ENCODE measurements at regions not wholly inside any gene's neighbourhood (a gene's known extent, or its start where the extent isn't known, plus 50 kb on each side); places are given as distances from the start of the nearest gene placed in this dataset.

DNA sequence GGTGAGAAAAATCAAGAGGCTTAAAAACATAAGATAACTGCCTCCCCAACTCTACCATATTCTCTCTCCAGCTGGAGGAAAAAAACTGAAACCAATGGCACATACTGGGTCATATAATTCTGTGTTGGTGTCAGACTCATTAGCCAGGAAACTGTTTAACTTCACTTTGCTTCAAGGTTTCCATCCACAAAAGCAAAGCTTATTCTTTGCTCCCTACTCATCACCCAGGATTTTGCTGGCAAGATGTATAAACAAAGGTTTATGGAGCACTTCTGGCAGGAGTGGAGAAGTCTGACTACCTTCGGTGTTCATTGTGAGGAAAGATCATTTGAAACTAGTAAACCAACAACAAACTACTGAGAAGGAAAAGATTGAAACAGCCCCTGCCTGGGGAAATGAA is 197.5 kb upstream of the SERP2 start:
- no peak for DNase-seq (ENCODE audit: low read depth)

DNA sequence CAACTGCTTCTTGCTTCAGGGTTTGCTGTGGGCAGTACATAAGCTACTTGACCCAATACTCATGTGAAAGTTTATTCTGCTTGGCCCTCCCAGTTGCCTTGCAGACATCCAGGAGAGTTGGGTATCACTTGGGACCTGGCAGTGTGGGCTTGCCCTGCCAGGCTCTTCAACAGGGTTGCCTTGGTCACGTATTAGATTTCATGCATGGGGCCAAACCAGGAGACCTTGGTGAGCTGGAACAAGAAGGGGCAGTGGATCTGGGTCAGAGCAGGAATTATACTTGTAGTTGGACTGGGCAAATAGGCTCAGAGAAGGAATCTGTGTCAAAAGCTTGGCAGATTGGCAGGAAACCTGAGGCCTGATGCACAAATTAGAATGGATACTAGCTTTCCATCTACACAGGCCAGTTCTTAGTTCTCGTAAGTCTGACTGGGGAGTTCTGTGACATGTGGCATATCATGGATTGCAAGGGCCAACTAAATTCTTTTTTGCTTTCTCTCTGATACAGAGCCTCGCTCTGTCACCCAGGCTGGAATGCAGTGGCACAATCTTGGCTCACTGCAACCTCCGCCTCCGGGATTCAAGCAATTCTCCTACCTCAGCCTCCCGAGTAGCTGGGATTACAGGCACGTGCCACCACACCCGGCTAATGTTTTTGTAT is 192.6 kb upstream of the SERP2 start:
- no peak for DNase-seq (ENCODE audit: low read depth)

DNA sequence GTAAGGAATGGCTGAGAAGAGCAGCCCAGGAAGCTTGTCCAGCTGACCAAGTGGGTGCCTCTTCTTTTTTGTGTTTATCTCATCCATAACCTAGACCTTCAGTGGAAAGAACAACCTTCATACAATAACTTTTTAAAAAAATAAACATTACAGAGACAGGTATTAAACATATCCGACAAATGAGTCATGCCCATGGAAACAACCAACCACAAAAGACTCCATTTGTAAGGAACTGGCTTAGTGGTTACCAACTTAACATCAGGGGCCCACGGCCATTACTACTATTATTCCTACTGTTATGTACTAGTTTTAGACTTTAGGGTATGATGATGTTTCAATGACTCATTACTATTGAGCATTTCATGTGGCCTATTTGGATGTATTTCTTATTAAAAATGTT is 191.7 kb upstream of the SERP2 start:
- no peak for DNase-seq (ENCODE audit: low read depth)

DNA sequence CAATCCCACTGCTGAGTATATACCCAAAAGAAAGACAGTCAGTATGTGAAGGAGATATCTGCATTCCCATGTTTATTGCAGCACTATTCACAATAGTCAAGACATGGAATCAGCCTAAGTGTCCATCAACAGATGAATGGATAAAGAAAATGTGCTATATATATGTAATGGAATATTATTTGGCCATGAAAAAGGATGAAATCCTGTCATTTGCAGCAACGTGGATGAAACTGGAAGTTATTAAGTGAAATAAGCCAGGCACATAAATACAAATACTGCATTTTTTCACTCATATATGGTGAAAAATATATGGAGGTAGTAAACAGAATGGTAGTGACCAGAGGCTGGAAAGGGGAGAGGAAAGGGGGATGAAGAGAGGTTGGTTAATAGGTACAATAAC is 188.9 kb upstream of the SERP2 start:
- DNase-seq (ENCODE audit: low read depth) = no peak

DNA sequence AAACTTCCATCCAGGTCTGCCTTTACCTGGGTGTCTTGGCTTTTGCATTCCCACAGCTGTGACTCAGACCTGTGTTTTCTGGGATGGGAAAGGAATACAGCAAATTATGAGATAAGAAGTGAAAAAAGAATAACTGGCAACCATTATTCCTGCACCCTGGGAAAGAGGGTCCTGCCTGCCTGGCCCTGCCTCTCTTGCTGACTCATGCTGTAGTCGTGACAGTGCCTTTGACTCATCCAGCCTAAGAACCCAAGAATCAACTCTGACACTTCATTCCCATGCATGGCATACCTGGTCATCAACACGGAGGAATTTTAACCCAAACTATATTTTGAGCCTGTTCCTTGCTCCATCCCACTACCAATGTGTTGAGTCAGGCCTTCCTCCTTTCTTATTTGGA is 185.4 kb upstream of the SERP2 start:
- DNase-seq (ENCODE audit: low read depth) = no peak

DNA sequence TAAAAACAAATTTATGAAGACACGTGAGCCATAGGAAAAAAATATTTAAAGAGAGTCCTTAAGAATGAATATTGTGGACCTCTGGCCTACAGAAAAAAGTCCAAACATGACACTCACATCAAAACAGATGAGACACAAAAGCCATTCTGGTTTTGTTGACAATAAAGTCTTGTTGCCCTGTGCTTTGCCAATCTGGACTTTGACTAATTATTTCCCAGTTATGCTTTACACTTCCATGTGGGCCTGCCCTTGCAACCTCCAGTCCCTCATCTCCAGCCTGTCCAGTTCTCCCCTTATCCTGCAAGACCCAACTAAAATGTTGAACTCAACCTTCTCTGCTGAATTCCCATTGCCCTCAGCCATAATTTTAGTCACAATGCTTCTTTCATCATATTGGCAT is 184.5 kb upstream of the SERP2 start:
- DNase-seq (ENCODE audit: low read depth) = no peak

DNA sequence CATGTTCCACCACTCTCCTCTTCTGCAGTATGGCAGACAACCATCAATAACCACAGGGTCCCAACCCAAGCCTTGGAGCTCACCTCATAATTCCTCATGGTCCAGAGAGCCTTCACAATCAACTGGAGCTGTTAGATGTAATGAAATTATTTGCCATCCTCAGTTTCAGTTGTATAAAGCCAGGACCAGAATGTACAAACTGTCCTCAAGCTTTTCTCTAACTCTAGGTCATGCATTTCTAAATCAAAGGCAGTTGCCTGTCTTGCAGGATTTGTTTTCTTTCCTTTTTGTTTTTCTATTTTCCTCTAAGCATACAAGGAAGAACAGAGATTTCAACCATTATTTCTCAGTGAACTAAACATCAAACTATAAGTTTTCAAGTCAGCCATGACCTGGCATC is 182.5 kb upstream of the SERP2 start:
- no peak for DNase-seq (ENCODE audit: low read depth)

DNA sequence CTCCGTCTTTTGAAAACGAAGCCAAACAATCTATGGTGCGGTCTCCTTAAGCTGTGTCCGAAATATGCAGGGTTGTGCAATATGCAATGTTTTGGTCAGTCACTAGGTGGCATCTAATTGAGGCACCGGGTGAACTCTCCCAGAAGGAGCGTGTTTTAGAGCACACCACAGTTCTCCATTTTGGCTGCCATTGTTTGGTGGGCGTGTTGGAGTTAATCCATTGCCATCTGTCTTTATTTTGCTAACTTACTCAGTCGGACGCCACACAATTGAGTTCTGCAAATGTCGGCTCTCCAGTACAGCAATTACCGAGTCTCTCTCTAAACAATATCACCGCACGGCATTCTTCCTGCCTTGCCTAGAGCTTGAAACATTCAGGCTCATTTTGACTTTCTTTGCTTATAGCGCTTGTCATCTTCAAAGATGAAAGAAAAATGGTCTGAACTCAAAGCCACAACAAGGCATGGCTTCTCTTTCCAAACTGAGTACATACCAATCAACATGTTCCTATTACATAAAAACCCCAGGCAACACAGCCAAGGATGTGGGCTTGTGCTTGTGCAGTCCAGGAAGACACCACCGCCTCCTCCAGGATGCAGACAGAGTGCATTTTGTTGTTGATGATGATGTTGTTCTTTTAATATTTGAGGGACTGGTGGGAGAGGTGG is 182.0 kb upstream of the SERP2 start:
- peak; percentile 11 for DNase-seq (ENCODE audit: low read depth)

DNA sequence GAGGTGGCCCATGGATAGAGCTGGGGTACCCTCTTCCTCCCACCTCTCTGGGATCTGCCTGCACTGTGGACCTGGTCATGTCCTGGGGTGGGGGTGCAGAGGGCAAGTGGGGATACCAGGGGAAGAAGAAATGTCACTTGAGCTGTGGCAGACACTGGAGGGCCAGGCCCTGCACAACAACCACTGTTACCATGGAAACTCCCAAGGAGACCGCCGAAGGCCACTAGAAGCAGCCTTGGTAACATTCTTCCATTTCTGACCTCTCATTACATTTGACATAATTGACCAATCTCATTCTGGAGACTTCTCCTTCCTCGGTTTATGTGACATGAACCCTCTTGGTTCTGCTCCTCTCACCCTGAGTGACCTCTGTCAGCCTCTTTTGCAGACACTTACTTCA is 179.9 kb upstream of the SERP2 start:
- DNase-seq (ENCODE audit: low read depth) = no peak

DNA sequence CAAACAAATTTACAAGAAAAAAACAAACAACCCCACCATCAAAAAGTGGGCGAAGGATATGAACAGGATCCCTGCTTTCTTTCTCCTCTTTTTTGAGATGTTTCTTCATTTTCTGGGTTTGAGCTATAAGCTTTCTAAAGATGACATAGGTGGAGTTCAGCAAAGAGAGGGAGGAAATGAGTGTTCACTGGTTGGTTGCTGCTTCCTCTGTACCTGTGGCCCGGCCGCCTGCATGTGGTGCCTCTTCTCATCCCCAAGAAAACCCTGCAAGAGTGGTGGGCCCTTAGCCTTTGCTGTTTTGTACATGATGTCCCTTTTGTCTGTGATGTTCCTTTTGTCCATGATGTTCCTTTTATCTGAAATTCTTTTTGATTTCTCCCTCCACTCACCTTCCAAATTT is 178.4 kb upstream of the SERP2 start:
- DNase-seq (ENCODE audit: low read depth) = no peak

DNA sequence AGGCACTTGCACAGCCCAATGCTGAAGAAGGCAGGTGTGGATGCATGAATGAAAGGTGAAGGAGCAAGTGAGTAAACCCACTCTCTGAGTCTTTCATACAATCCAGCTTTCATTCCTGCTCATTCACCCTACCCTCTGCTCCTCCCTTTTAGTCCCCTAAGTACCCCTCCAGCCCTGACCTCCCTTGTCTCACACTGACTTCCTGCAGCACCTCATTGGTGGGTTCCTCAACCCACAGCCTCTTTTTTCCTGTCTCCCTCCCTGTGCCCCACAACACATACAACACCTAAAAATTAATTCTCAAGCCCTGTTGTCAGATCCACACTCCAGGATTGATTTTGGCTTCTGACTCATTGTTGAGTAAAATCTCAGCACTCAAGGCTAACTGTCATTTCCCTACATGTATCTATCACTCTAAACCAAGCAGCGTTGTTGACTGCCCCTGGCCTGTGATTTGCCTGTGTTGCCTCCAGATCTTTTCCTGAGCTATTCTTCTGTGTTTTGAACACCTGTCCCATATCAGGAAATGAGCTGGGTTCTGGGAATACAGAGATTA is 177.3 kb upstream of the SERP2 start:
- no peak for DNase-seq (ENCODE audit: low read depth)

DNA sequence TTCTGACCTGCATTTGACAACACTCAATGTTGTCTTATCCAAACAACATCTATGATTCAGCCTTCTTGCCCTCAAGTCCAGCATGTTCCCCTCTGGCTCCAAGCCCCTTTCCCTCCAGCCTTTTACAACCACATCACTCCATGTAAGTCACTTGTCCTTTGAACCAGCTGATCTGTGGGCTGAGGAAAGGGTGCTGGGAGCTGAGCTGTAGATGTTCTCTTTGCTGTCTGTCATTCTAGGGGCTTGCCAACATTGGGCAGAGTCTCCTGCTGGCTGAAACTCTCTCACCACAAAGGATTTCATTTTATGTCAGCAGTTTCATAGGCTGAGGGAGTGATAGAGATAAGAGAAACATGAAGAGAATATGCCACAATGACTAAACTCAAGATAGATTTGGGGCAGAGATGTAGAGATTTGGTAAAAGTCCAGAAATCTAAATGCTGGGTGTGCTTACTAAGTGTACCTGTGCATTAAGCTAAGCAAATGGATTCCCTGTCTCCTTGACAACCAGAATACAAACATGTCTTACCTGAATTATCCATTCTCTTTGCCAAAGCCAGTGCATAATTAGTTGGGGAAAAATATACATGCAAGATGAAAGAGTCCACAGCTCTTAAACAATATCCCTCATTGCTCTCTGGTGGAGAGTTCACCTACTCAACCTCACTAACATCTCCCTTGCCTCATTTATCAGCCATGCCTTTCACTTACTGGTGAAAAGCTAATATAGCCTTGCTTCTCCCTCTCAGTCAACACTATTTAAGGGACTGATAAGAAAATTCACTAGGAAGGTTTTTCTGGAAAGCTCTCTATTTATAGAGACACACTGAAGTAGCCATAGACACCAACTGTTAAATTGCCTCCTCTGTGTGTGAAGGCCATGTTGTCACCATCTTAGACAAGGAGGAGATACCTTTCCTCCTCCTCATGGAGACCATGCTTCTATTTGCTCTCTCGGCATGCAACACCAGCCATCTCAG is 175.5 kb upstream of the SERP2 start:
- DNase-seq (ENCODE audit: low read depth) = no peak

DNA sequence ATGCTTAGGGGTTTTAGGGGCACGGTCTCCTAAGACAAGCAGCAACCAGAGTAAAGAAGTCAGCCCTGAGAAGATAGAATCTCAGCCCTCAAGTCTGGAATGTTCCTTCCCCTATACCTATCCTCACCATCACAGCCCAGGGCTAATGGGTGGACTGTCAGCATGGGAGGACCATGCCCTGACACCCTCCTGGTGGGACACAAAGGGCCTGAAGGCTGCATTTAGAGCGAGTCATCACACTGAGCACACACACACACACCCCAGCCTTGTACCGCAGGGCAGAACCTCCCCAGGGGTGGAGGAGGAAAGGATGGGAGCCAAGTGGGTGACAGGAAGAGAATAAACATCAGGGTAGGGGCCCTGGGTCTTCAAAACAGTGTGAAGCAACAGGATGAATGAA is 174.8 kb upstream of the SERP2 start:
- DNase-seq (ENCODE audit: low read depth) = no peak

DNA sequence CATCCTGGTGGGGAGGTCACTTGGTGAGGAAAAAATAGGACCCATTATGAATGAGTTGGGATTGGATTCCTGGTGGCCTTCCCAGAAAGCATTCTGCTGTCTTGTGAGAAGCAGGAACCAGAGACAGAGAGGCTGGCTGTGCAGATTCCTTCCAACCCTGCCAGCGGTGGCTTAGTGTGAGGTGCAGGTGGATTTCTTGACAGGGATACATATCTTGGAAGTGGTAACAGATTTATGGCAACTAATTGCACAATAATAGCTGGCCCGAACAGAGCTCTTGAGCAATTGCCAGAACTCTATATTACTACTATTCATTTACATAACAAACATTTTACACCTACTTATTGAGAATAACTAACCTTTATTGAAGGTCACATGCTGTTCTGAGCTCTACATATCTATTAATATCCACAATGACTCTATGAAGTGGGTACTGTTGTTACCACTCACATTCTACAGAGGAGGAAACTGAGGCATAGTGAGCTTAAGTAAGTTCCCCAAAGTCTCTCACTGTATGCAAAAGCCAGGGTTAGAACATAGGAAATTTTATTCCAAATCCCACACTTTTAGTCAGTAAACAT is 173.9 kb upstream of the SERP2 start:
- DNase-seq (ENCODE audit: low read depth) = no peak

DNA sequence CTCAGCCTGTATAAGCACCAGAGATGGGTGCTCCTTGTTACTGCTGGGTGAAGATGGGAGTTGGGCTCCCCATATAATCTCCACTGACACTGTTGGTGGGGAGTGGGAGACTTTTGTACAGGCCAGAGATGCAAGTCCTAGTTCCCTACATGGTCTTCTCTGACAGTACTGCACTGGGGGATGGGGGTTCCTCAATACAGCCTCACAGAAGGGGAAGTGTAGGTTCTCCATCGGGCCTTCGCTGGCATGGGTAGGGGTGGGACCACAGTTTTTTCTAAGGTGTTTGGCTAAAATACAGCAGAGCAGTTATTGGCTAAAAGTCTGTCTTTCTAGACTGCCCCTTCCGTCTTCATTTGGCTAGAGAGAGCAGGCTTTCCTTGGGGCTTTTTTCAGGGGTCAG is 167.2 kb upstream of the SERP2 start:
- no peak for DNase-seq (ENCODE audit: low read depth)

DNA sequence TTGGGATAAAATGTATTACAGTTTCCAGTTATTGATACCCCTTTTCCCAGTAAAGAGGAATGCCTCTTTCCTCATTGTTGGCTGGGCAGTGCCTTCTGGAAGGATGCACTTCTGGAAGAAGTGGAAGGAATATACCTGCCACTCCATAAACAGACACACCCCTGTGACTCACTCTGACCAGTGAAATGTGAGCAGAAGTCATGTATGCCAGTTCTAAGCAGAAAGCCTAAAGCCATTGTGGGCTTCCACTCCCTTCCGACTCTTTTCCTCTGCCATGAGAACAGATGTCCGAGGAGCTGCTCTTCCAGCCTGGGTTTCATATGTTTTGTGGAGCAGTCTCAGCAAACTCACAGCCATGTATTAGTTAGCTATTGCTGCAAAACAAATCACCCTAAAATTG is 166.1 kb upstream of the SERP2 start:
- no peak for DNase-seq (ENCODE audit: low read depth)

DNA sequence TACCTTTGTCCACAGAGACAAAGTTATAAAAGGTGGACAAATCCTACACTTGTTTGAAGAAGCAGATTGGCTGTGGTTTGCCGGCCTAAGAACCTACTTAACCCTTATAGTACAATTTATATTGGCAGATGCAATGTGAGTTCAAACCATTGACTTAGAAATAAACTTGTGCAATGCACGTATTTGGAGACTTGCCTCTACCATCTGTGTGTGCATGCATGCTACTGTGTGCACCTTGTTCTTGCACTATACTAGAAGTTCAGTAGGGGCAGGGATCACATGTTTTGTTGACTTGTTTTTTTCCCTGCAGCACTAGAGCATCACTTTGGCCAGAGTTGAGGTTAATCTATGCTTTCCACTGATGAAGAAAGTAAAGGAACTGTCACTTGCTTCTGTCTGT is 163.1 kb upstream of the SERP2 start:
- no peak for DNase-seq (ENCODE audit: low read depth)

DNA sequence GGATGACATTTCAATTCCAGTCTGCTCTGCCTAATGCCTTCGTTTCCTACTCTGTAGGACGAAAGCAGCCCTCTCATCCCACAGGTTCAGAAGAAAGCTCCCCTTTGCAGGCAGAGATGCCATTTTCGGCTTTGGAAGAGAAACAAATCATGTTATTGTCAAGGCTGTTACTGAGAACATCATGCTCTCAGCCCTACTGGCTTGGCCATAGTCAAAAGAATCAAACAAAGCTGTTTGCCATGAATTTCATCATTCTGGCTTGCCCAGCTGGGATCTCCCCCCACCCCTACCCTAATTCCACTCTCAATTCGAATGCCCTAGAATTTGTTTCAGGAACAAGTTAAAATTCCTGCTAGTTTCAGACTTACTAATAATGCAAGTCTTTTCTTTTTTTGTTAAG is 162.3 kb upstream of the SERP2 start:
- DNase-seq (ENCODE audit: low read depth) = no peak

DNA sequence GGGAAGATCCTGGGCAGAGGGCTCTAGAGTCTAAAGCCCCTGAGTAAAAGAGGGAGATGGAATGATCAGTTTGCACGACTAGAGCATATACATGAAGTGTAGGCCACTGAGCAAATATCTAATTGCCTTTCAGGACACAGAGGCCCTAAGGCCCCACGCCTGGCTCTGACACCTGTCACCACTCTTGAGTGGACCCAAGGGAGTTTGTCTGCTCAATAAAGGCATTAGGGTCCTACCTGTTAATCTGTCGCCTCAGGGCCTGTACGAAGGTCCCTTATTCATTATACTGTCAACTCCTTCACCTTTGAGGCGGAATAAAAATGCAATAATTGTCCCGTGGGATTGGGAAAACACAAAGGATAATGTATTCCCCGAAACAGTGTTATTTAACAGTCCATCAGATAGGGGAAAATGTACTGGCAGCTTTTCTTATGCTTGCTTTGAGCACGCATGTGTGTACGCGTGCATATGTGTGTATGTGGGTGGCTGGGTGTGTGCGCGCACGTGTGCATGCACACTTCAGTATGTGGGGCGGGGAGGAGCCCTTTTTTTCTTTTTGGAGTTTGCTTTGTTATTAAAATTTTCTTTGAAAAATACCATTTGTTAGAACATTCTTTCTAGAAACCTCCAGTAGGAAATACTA is 161.8 kb upstream of the SERP2 start:
- no peak for DNase-seq (ENCODE audit: low read depth)

DNA sequence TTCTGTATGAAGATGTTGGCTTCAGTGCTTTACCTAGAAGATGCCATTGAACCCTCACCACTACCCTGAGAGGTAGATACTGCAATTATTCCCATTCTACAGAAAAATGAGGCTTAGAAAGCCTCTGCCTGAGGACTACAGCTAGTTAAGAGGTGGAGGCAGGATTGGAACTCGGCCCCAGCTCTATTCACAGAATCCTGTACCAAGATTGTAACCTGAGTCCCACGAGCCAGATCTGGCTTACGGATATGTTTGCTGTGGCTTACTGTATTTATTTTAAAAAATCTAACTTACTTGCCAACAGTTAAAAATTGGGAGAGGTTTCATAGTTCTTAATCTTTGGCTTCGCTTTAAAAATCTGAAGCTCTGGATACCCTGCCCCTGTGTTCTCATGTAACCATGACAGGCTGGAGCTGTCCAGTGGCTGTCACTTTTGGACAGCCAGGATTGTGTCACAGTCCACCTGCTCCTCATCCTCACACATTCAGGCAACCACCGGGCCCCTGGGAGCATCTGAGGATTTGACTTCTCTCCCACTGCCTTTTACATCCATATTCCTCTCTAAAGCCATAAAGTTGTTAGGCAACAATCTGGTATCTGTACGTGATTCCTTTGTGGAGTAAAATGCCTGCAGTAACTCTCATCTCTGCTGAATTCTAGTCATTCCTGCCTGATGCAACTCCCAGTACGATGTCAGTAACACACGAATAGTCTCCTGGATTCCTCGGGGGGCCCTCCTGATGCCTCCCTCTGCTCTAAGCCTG is 160.8 kb upstream of the SERP2 start:
- no peak for DNase-seq (ENCODE audit: low read depth)
